PC-9 (cell line): ENCODE measurements at regions not wholly inside any gene's neighbourhood (a gene's known extent, or its start where the extent isn't known, plus 50 kb on each side); places are given as distances from the start of the nearest gene placed in this dataset.

ENCODE experiments used
- BruUV-seq: library from RNA; stranded (reverse); fragments of 400-500 nt; replicated peaks from 2 replicates; lab custom pipeline; 2021; lab: Mats Ljungman, UMichigan
- CTCF ChIA-PET: fragments of 300-600 bp; sonication (Branson Sonifier 250); formaldehyde crosslinking; loops from one replicate; lab custom pipeline; 2022; ENCODE audit warnings: antibody characterized with exemption; lab: Charles Lee
- POLR2A ChIA-PET: fragments of 300-600 bp; sonication (Branson Sonifier 250); formaldehyde crosslinking; loops from one replicate; lab custom pipeline; 2022; ENCODE audit warnings: antibody characterized with exemption; ENCODE audit not compliant: unreplicated experiment; lab: Charles Lee
- DNase-seq, 2 experiments: peaks; one replicate each; pipeline versions ENCODE4 v3.0.0 to v3.0.0-alpha.2; 2015 to 2022; ENCODE audit warnings: mixed read lengths in 1 of 2
- H2AFZ ChIP-seq: fragments of 200-600 bp; sonication (generic); 2 replicates; pipeline ENCODE4 v1.8.1; 2017; ENCODE audit warnings: antibody characterized with exemption
- H3F3A ChIP-seq: fragments of 200-600 bp; sonication (generic); 2 replicates; pipeline ENCODE4 v1.8.1; 2017; ENCODE audit warnings: antibody characterized with exemption, mild to moderate bottlenecking, low read depth; ENCODE audit not compliant: insufficient read depth
- H3K27ac ChIP-seq: fragments of 200-600 bp; sonication (generic); 2 replicates; pipeline ENCODE4 v1.6.1; 2016; ENCODE audit warnings: mixed run types
- H3K27me3 ChIP-seq: fragments of 200-600 bp; sonication (generic); 2 replicates; pipeline ENCODE4 v1.6.1; 2016; ENCODE audit warnings: low read depth, mixed run types; ENCODE audit not compliant: insufficient read depth
- H3K36me3 ChIP-seq: fragments of 200-600 bp; sonication (generic); 2 replicates; pipeline ENCODE4 v1.6.1; 2016; ENCODE audit warnings: low read depth, mixed run types
- H3K4me1 ChIP-seq: fragments of 200-600 bp; sonication (generic); replicated peaks from 2 replicates; pipeline ENCODE4 v1.6.1; 2016; ENCODE audit warnings: mixed run types; ENCODE audit not compliant: insufficient read depth
- H3K4me2 ChIP-seq: fragments of 200-600 bp; sonication (generic); 2 replicates; pipeline ENCODE4 v1.6.1; 2017; ENCODE audit warnings: mixed run types
- H3K4me3 ChIP-seq: fragments of 200-600 bp; sonication (generic); 2 replicates; pipeline ENCODE4 v1.6.1; 2016; ENCODE audit warnings: mixed run types
- H3K79me2 ChIP-seq: fragments of 200-600 bp; sonication (generic); 2 replicates; pipeline ENCODE4 v1.6.1; 2017; ENCODE audit warnings: low read depth, mixed run types
- H3K9me2 ChIP-seq: fragments of 200-600 bp; sonication (generic); 2 replicates; pipeline ENCODE4 v1.8.1; 2017; ENCODE audit warnings: mild to moderate bottlenecking; ENCODE audit not compliant: insufficient read depth
- H3K9me3 ChIP-seq: fragments of 200-600 bp; sonication (generic); 2 replicates; pipeline ENCODE4 v1.8.1; 2016; ENCODE audit warnings: low read depth; ENCODE audit not compliant: insufficient read depth
- H4K20me1 ChIP-seq: fragments of 200-600 bp; sonication (generic); 2 replicates; pipeline ENCODE4 v1.8.1; 2017; ENCODE audit not compliant: insufficient read depth
- EZH2 ChIP-seq: fragments of 200-600 bp; sonication (generic); IDR thresholded peaks from 2 replicates; pipeline ENCODE4 v1.8.0; 2017; ENCODE audit warnings: antibody characterized with exemption, low read depth
- intact Hi-C: fragments of 100-400 bp; cut with micrococcal nuclease; formaldehyde crosslinking; loops from one replicate; pipeline ENCODE4 v1.10.0; 2022; ENCODE audit not compliant: unreplicated experiment
- TF ChIP-seq, protein P1 (sequence below): fragments of 200-600 bp; sonication (generic); conservative IDR thresholded peaks from 2 replicates; pipeline ENCODE4 v1.6.1; 2017; ENCODE audit warnings: mixed run types, antibody characterized with exemption, mild to moderate bottlenecking, moderate library complexity

DNA sequence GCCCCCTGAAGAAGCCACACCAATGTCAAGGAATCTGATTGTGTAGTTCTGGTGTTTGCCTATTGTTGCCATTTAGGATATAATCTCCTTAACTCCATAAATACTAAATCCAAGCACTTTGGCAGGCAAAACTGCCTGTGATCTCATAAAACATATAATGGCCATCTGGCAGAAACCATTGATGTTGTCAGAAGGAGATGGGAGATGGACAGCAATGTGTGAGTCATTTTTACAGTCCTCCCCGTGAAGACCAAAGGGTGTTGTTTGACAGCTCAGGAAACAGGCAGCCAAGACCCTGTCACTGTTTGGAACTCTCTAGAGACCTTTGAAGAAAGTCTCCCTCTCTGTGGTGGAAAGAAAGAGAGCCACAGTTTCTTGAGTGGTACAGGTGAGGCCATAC is 454.1 kb downstream of the HS3ST3B1 start:
- ChIA-PET POLR2A (no interaction called here), CTCF (no interaction called here)
- no TSS peak for BruUV-seq
- Histone ChIP-seq H2AFZ (no peak overlapping the region), H3K27me3 (no peaks in the 10 kb centered on the region), H3K4me2 (no peak overlapping the region), H3K4me3 (no peak overlapping the region), H3K36me3 (no peaks in the 10 kb centered on the region), H3K9me2 (no peaks in the 10 kb centered on the region), H3K4me1 (no peaks in the 10 kb centered on the region), H4K20me1 (no peaks in the 10 kb centered on the region), H3K27ac (no peak overlapping the region), H3K79me2 (no peaks in the 10 kb centered on the region), H3F3A (no peaks in the 10 kb centered on the region), H3K9me3 (no peaks in the 10 kb centered on the region)
- TF ChIP-seq, protein P1, sequence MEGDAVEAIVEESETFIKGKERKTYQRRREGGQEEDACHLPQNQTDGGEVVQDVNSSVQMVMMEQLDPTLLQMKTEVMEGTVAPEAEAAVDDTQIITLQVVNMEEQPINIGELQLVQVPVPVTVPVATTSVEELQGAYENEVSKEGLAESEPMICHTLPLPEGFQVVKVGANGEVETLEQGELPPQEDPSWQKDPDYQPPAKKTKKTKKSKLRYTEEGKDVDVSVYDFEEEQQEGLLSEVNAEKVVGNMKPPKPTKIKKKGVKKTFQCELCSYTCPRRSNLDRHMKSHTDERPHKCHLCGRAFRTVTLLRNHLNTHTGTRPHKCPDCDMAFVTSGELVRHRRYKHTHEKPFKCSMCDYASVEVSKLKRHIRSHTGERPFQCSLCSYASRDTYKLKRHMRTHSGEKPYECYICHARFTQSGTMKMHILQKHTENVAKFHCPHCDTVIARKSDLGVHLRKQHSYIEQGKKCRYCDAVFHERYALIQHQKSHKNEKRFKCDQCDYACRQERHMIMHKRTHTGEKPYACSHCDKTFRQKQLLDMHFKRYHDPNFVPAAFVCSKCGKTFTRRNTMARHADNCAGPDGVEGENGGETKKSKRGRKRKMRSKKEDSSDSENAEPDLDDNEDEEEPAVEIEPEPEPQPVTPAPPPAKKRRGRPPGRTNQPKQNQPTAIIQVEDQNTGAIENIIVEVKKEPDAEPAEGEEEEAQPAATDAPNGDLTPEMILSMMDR: no peak
- TF ChIP-seq EZH2: no peak
- no peak for DNase-seq
- intact Hi-C loops: no loop called here

DNA sequence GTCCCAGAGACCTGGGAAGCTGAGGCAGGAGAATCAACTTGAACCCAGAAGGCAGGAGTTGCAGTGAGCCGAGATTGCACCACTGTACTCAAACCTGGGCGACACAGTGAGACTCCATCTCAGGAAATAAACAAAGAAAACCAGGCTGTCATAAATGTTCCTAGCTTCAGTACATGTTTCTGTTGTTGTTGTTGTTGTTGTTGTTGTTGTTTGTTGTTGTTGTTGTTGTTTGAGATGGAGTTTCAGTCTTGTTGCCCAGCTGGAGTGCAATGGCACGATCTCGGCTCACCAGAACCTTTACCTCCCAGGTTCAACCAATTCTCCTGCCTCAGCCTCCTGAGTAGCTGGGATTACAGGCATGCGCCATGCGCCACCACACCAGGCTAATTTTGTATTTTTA is 452.5 kb downstream of the HS3ST3B1 start:
- ChIA-PET CTCF (no interaction called here), POLR2A (interaction anchor here (0.7 kb wide), 1 partner anchor 78 kb away, joined by 20 read pairs; no protein-coding TSS in a partner anchor)
- Histone ChIP-seq H3K4me3 (no peak overlapping the region), H4K20me1 (no peaks in the 10 kb centered on the region), H3K4me2 (no peak overlapping the region), H3K36me3 (no peaks in the 10 kb centered on the region), H2AFZ (no peak overlapping the region), H3F3A (no peaks in the 10 kb centered on the region), H3K27ac (no peak overlapping the region), H3K4me1 (no peaks in the 10 kb centered on the region), H3K9me2 (no peaks in the 10 kb centered on the region), H3K9me3 (no peaks in the 10 kb centered on the region), H3K27me3 (no peaks in the 10 kb centered on the region), H3K79me2 (no peaks in the 10 kb centered on the region)
- no peak for DNase-seq
- TF ChIP-seq, protein P1: no peak
- no peak for TF ChIP-seq EZH2
- BruUV-seq: no TSS peak
- intact Hi-C loops: no loop called here

DNA sequence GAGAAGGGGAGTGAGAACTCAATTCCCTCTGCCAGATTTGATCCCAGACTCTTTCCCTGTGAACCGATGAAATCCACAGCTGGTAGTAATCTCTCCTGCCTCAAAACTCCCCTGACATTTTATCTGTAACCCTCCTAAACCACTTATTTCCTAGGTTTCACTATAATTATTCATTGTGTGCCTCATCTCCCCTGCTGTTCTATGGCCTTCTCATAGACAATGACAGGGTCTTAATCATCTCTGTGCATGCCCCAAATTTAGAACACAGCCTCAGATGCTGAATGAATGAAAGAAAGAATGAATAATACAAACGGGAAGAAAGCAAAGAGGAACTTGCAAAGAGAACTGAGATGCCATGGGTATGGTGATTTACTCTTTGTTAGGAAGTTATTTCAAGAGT is 451.1 kb downstream of the HS3ST3B1 start:
- DNase-seq: no peak
- H3K4me3 ChIP-seq: no peak overlapping the region
- intact Hi-C loops: no loop called here

More for the DNA sequence above, 451.1 kb downstream of the HS3ST3B1 start:
- no peaks in the 10 kb centered on the region for H3K9me2 ChIP-seq
- H2AFZ ChIP-seq: no peak overlapping the region
- ChIA-PET POLR2A (no interaction called here), CTCF (no interaction called here)
- H3F3A ChIP-seq: no peaks in the 10 kb centered on the region
- no peaks in the 10 kb centered on the region for H3K9me3 ChIP-seq
- H3K79me2 ChIP-seq: no peaks in the 10 kb centered on the region
- H3K27ac ChIP-seq: no peak overlapping the region
- H3K36me3 ChIP-seq: no peaks in the 10 kb centered on the region
- H4K20me1 ChIP-seq: no peaks in the 10 kb centered on the region
- H3K4me1 ChIP-seq: no peaks in the 10 kb centered on the region
- no TSS peak for BruUV-seq
- no peak overlapping the region for H3K4me2 ChIP-seq
- H3K27me3 ChIP-seq: no peaks in the 10 kb centered on the region
- TF ChIP-seq, protein P1: no peak
- TF ChIP-seq EZH2: no peak
